ENCODE measurements at regions not wholly inside any gene's neighbourhood (a gene's known extent, or its start where the extent isn't known, plus 50 kb on each side); places are given as distances from the start of the nearest gene placed in this dataset.

GRCh38 chr10:2924431-2924830, 142.9 kb upstream of the PFKP start:
- Histone ChIP-seq H3K36me3 (no peaks in the 10 kb centered on the region), H3K4me3 (no peak overlapping the region), H3K9me3 (no peaks in the 10 kb centered on the region), H3K27ac (no peak overlapping the region), H3K4me1 (peaks cover 0 to 9% of the 10 kb centered on the region in 2 donors), H3K27me3 (peaks cover 0 to 26% of the 10 kb centered on the region in 2 donors)
- TF ChIP-seq, protein P1, sequence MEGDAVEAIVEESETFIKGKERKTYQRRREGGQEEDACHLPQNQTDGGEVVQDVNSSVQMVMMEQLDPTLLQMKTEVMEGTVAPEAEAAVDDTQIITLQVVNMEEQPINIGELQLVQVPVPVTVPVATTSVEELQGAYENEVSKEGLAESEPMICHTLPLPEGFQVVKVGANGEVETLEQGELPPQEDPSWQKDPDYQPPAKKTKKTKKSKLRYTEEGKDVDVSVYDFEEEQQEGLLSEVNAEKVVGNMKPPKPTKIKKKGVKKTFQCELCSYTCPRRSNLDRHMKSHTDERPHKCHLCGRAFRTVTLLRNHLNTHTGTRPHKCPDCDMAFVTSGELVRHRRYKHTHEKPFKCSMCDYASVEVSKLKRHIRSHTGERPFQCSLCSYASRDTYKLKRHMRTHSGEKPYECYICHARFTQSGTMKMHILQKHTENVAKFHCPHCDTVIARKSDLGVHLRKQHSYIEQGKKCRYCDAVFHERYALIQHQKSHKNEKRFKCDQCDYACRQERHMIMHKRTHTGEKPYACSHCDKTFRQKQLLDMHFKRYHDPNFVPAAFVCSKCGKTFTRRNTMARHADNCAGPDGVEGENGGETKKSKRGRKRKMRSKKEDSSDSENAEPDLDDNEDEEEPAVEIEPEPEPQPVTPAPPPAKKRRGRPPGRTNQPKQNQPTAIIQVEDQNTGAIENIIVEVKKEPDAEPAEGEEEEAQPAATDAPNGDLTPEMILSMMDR (IDR thresholded peaks at IDR 0.05) = no peak
- ATAC-seq (no peak), DNase-seq (no peak)
- intact Hi-C loops (cut with DNase I) = loop anchor here in 1 of 2 donors (10.0 kb wide), 1 partner anchor 110 kb away; no protein-coding TSS in a partner anchor

DNA sequence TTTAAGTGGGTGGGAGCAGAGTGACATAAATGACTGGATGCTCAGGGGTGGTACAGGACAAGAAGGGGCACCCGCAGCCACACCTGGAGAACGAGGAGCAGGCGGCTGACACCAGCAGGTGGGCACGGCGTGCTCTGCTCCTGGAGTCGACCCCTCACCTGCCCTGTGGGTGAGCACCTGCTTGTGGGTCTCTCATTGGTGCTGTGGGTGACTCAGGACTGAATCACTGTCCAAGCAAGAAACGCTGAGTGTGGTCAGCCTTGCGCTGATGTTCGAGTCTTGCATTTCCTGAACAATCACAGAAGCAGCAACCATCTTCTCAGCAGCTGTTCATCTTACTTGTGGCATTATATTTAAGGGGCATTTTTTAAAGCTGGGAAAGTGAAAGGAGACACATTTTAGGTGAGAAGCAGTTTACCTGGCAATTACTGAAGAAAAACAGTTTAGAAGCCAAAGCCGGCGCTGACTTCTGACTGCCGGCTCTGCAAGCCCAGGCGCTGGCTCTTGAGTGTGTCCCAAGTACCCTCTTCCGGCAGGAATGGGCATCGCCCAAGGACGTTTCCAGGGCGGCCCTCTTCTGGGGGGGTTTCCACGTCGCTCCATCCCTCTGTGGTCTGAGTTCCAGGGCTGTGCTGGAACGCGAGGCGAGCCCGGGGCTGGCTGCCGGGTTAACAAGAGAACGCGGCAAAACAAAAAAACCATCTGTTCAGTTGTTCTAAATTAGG, 145.2 kb upstream of the PFKP start:
- intact Hi-C loops (cut with DNase I) = loop anchor here in 1 of 2 donors (10.0 kb wide), 1 partner anchor 113 kb away; no protein-coding TSS in a partner anchor
- ATAC-seq = no peak
- no peaks in the 10 kb centered on the region for H3K9me3 ChIP-seq
- DNase-seq = peak in 1 of 4 donors; percentile 35
- H3K27ac ChIP-seq = no peak overlapping the region
- TF ChIP-seq, protein P1 (IDR thresholded peaks at IDR 0.05) = no peak
- H3K27me3 ChIP-seq = peaks cover 0 to 15% of the 10 kb centered on the region in 2 donors
- no peak overlapping the region for H3K4me3 ChIP-seq
- no peaks in the 10 kb centered on the region for H3K36me3 ChIP-seq
- H3K4me1 ChIP-seq = peaks cover 0 to 6% of the 10 kb centered on the region in 2 donors

- H3K36me3 ChIP-seq = no peaks in the 10 kb centered on the region
- TF ChIP-seq, protein P1 (IDR thresholded peaks at IDR 0.05) = no peak
- H3K27me3 ChIP-seq = peaks cover 0 to 15% of the 10 kb centered on the region in 2 donors
- peaks cover 0 to 4% of the 10 kb centered on the region in 2 donors for H3K4me1 ChIP-seq
- peak; percentile 44 for ATAC-seq
- no peak overlapping the region for H3K4me3 ChIP-seq
- no peak overlapping the region for H3K27ac ChIP-seq
- intact Hi-C loops (cut with DNase I) = loop anchor here in 1 of 2 donors (10.0 kb wide), 1 partner anchor 114 kb away; no protein-coding TSS in a partner anchor
- no peaks in the 10 kb centered on the region for H3K9me3 ChIP-seq
- DNase-seq = no peak
Measured at GRCh38 chr10:2920637-2921036, 146.7 kb upstream of the PFKP start.

DNA sequence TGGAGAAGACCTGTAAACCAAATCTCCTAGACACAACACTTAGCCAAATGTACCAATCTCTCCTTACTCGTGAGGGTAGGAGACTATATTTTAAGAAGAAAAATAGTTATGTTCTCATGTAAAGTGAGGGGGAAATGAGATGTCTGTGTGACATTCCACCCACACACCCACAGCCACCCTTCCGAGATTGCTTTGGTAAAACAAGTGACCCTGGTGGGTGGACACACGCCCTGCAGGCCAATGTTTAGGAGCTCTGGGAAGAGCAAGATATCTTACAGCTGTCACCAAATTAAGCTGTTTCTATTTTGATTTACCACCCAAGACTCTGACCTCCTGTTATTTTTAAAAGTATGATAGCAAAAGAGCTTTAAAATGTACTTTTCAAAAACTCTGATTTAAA, 147.2 kb upstream of the PFKP start:
- no peaks in the 10 kb centered on the region for H3K36me3 ChIP-seq
- H3K9me3 ChIP-seq = no peaks in the 10 kb centered on the region
- no peaks in the 10 kb centered on the region for H3K4me1 ChIP-seq
- intact Hi-C loops (cut with DNase I) = loop anchor here in 1 of 2 donors (10.0 kb wide), 1 partner anchor 115 kb away; no protein-coding TSS in a partner anchor
- H3K27me3 ChIP-seq = peaks cover 0 to 15% of the 10 kb centered on the region in 2 donors
- TF ChIP-seq, protein P1 (IDR thresholded peaks at IDR 0.05) = no peak
- no peak for ATAC-seq
- no peak overlapping the region for H3K27ac ChIP-seq
- DNase-seq = no peak
- H3K4me3 ChIP-seq = no peak overlapping the region

DNA sequence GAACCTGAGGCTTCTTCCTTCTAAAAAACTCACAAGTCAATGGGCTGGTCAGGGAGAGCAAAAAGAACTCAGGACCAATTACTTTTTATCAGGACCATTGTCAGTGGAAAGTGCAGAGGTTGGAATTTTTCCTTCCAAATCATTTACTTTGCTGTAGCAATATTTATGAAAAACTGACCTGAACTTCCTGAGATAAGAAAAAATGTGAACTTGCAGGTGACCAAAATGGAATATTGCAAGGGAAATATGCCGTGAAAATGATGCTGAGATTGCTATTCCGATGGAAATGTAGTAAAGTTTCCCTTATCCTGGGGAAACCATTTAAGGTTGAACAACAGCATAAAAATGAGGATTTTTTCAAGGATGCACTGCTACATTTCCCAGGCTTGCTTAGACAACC, 148.3 kb upstream of the PFKP start:
- no peak overlapping the region for H3K4me3 ChIP-seq
- no peaks in the 10 kb centered on the region for H3K4me1 ChIP-seq
- no peaks in the 10 kb centered on the region for H3K9me3 ChIP-seq
- TF ChIP-seq, protein P1 (IDR thresholded peaks at IDR 0.05) = no peak
- intact Hi-C loops (cut with DNase I) = no loop called here
- ATAC-seq (no peak), DNase-seq (no peak)
- peaks cover 0 to 15% of the 10 kb centered on the region in 2 donors for H3K27me3 ChIP-seq
- no peaks in the 10 kb centered on the region for H3K36me3 ChIP-seq
- no peak overlapping the region for H3K27ac ChIP-seq
